ENCODE measurements at regions not wholly inside any gene's neighbourhood (a gene's known extent, or its start where the extent isn't known, plus 50 kb on each side); places are given as distances from the start of the nearest gene placed in this dataset.
A peak's percentile ranks its signal among the peaks of the same experiment; 100 is the strongest.

- Histone ChIP-seq H3K9ac (ENCODE audit: low read length) (no peak overlapping the region), H3K4me3 (ENCODE audit: insufficient read depth in 1 of 2, low read depth in 1 of 2, low read length in 2 of 2) (no peak overlapping the region), H2BK120ac (ENCODE audit: low read depth, low read length) (no peak overlapping the region), H3K23ac (ENCODE audit: low read length in 2 of 2) (no peak overlapping the region), H2BK5ac (ENCODE audit: low read depth, low read length, poor library complexity, severe bottlenecking) (no peak overlapping the region), H3K27me3 (ENCODE audit: control insufficient read depth in 1 of 2, insufficient read depth in 1 of 2, low read length in 2 of 2) (no peaks in the 10 kb centered on the region), H3K79me1 (replicated peaks; ENCODE audit: low read length, poor library complexity, severe bottlenecking) (no peaks in the 10 kb centered on the region), H3K4ac (ENCODE audit: low read depth in 1 of 2, low read length in 2 of 2) (no peak overlapping the region), H2AK5ac (ENCODE audit: low read length, severe bottlenecking) (no peak overlapping the region), H2BK12ac (ENCODE audit: low read length in 2 of 2) (no peak overlapping the region), H2BK15ac (ENCODE audit: low read depth, poor library complexity, severe bottlenecking) (no peak overlapping the region), H4K91ac (ENCODE audit: low read length) (no peak overlapping the region), H3K18ac (ENCODE audit: low read depth in 1 of 2, low read length in 2 of 2) (no peak overlapping the region), H3K36me3 (ENCODE audit: control insufficient read depth in 1 of 2, insufficient read depth in 2 of 2, low read depth in 1 of 2, low read length in 2 of 2) (no peaks in the 10 kb centered on the region), H3K27ac (ENCODE audit: low read length, poor library complexity, severe bottlenecking) (no peak overlapping the region), H2AFZ (ENCODE audit: low read depth, low read length) (no peak overlapping the region), H3K9me3 (ENCODE audit: control insufficient read depth, low read length) (no peaks in the 10 kb centered on the region), H3K4me1 (ENCODE audit: control insufficient read depth, insufficient read depth, low read depth, low read length) (peaks cover 2% of the 10 kb centered on the region), H3K4me2 (ENCODE audit: low read length, poor library complexity, severe bottlenecking) (no peak overlapping the region), H4K8ac (ENCODE audit: low read length) (no peak overlapping the region), H3K14ac (ENCODE audit: low read length in 2 of 2) (no peak overlapping the region)
- DNase-seq, result no peak
- 67% methylated on average over 6 of the region's 6 CpGs for WGBS
These were observed 472.1 kb downstream of the SOX2 start for GRCh38 chr3:182183716-182184430.

GRCh38 chr3:182185313-182185712, 473.6 kb downstream of the SOX2 start:
- no peak overlapping the region for H2BK12ac ChIP-seq (ENCODE audit: low read length in 2 of 2)
- no peak overlapping the region for H2BK15ac ChIP-seq (ENCODE audit: low read depth, poor library complexity, severe bottlenecking)
- H3K79me1 ChIP-seq (replicated peaks; ENCODE audit: low read length, poor library complexity, severe bottlenecking), result no peaks in the 10 kb centered on the region
- no peak overlapping the region for H2BK5ac ChIP-seq (ENCODE audit: low read depth, low read length, poor library complexity, severe bottlenecking)
- no peak overlapping the region for H3K4me2 ChIP-seq (ENCODE audit: low read length, poor library complexity, severe bottlenecking)
- no peak overlapping the region for H3K4ac ChIP-seq (ENCODE audit: low read depth in 1 of 2, low read length in 2 of 2)
- H3K23ac ChIP-seq (ENCODE audit: low read length in 2 of 2), result no peak overlapping the region
- no peak overlapping the region for H2AK5ac ChIP-seq (ENCODE audit: low read length, severe bottlenecking)
- H3K36me3 ChIP-seq (ENCODE audit: control insufficient read depth in 1 of 2, insufficient read depth in 2 of 2, low read depth in 1 of 2, low read length in 2 of 2), result no peaks in the 10 kb centered on the region
- H3K27me3 ChIP-seq (ENCODE audit: control insufficient read depth in 1 of 2, insufficient read depth in 1 of 2, low read length in 2 of 2), result no peaks in the 10 kb centered on the region
- no peak overlapping the region for H4K8ac ChIP-seq (ENCODE audit: low read length)
- peaks cover 2% of the 10 kb centered on the region for H3K4me1 ChIP-seq (ENCODE audit: control insufficient read depth, insufficient read depth, low read depth, low read length)
- H4K91ac ChIP-seq (ENCODE audit: low read length), result no peak overlapping the region
- no peak for DNase-seq
- no peaks in the 10 kb centered on the region for H3K9me3 ChIP-seq (ENCODE audit: control insufficient read depth, low read length)
- H2BK120ac ChIP-seq (ENCODE audit: low read depth, low read length), result no peak overlapping the region
- no CpG with 5 or more reads among the region's 1 CpG for WGBS
- H3K9ac ChIP-seq (ENCODE audit: low read length), result no peak overlapping the region
- H3K18ac ChIP-seq (ENCODE audit: low read depth in 1 of 2, low read length in 2 of 2), result no peak overlapping the region
- no peak overlapping the region for H3K27ac ChIP-seq (ENCODE audit: low read length, poor library complexity, severe bottlenecking)
- H2AFZ ChIP-seq (ENCODE audit: low read depth, low read length), result no peak overlapping the region
- no peak overlapping the region for H3K4me3 ChIP-seq (ENCODE audit: insufficient read depth in 1 of 2, low read depth in 1 of 2, low read length in 2 of 2)
- no peak overlapping the region for H3K14ac ChIP-seq (ENCODE audit: low read length in 2 of 2)

DNA sequence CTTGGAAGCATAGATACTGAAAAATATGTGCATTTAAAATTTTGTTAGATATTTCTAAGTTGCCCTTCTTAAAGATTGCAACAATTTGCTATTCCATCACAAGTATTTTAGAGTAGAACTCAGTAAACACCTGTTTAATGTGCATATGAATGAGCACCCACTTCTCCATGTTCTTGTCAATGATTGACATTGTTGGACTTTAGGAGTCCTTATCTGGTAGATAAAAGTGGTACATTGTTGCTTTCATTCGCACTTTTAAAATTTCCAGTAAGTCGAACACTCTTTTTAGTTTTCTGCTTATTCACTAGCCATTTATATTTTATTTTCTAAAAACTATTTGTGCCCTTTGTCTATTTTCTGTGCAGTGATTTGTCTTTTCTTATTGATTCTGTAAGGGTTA, 478.3 kb downstream of the SOX2 start:
- Histone ChIP-seq H3K79me1 (replicated peaks; ENCODE audit: low read length, poor library complexity, severe bottlenecking) (no peaks in the 10 kb centered on the region), H3K14ac (ENCODE audit: low read length in 2 of 2) (no peak overlapping the region), H2AK5ac (ENCODE audit: low read length, severe bottlenecking) (no peak overlapping the region)

DNA sequence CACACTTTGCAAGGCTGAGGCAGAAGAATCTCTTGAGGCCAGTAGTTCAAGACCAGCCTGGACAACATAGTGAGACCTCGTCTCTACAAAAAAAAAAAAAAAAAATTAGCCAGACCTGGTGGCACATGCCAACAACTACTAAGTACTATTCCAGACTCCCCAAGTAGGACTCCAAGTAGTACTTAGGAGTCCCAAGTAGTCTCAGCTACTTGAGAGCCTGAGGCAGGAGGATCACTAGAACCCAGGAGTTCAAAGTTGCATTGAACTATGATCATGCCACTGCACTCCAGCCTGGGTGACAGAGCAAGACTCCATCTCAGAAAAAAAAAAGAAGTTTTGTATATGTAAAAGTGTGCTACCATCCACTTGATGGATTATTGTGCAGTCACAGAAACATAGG, 486.6 kb downstream of the SOX2 start:
- H2BK15ac ChIP-seq (ENCODE audit: low read depth, poor library complexity, severe bottlenecking), result no peak overlapping the region
- no peak overlapping the region for H3K4ac ChIP-seq (ENCODE audit: low read depth in 1 of 2, low read length in 2 of 2)
- no peaks in the 10 kb centered on the region for H3K4me1 ChIP-seq (ENCODE audit: control insufficient read depth, insufficient read depth, low read depth, low read length)
- no peak overlapping the region for H3K23ac ChIP-seq (ENCODE audit: low read length in 2 of 2)
- no peak overlapping the region for H4K91ac ChIP-seq (ENCODE audit: low read length)
- no peak overlapping the region for H3K4me2 ChIP-seq (ENCODE audit: low read length, poor library complexity, severe bottlenecking)
- H3K79me1 ChIP-seq (replicated peaks; ENCODE audit: low read length, poor library complexity, severe bottlenecking), result no peaks in the 10 kb centered on the region
- H3K9ac ChIP-seq (ENCODE audit: low read length), result no peak overlapping the region
- DNase-seq, result no peak
- no peaks in the 10 kb centered on the region for H3K9me3 ChIP-seq (ENCODE audit: control insufficient read depth, low read length)
- H3K4me3 ChIP-seq (ENCODE audit: insufficient read depth in 1 of 2, low read depth in 1 of 2, low read length in 2 of 2), result no peak overlapping the region
- no peak overlapping the region for H2BK120ac ChIP-seq (ENCODE audit: low read depth, low read length)
- no peak overlapping the region for H4K8ac ChIP-seq (ENCODE audit: low read length)
- no peak overlapping the region for H3K18ac ChIP-seq (ENCODE audit: low read depth in 1 of 2, low read length in 2 of 2)
- no peaks in the 10 kb centered on the region for H3K36me3 ChIP-seq (ENCODE audit: control insufficient read depth in 1 of 2, insufficient read depth in 2 of 2, low read depth in 1 of 2, low read length in 2 of 2)
- no peak overlapping the region for H2BK12ac ChIP-seq (ENCODE audit: low read length in 2 of 2)
- no peaks in the 10 kb centered on the region for H3K27me3 ChIP-seq (ENCODE audit: control insufficient read depth in 1 of 2, insufficient read depth in 1 of 2, low read length in 2 of 2)
- no peak overlapping the region for H3K14ac ChIP-seq (ENCODE audit: low read length in 2 of 2)
- no peak overlapping the region for H2AFZ ChIP-seq (ENCODE audit: low read depth, low read length)
- no peak overlapping the region for H3K27ac ChIP-seq (ENCODE audit: low read length, poor library complexity, severe bottlenecking)
- WGBS, result 87% methylated on average over 1 of the region's 1 CpG
- H2BK5ac ChIP-seq (ENCODE audit: low read depth, low read length, poor library complexity, severe bottlenecking), result peak overlapping the region; percentile 51
- H2AK5ac ChIP-seq (ENCODE audit: low read length, severe bottlenecking), result no peak overlapping the region

More for the DNA sequence above, 478.3 kb downstream of the SOX2 start:
- H3K4me1 ChIP-seq (ENCODE audit: control insufficient read depth, insufficient read depth, low read depth, low read length), result no peaks in the 10 kb centered on the region
- no peaks in the 10 kb centered on the region for H3K9me3 ChIP-seq (ENCODE audit: control insufficient read depth, low read length)
- no peak overlapping the region for H3K4me3 ChIP-seq (ENCODE audit: insufficient read depth in 1 of 2, low read depth in 1 of 2, low read length in 2 of 2)
- no peak overlapping the region for H2BK12ac ChIP-seq (ENCODE audit: low read length in 2 of 2)
- no CpG with 5 or more reads among the region's 2 CpGs for WGBS
- no peak overlapping the region for H3K18ac ChIP-seq (ENCODE audit: low read depth in 1 of 2, low read length in 2 of 2)
- H3K23ac ChIP-seq (ENCODE audit: low read length in 2 of 2), result no peak overlapping the region
- no peaks in the 10 kb centered on the region for H3K36me3 ChIP-seq (ENCODE audit: control insufficient read depth in 1 of 2, insufficient read depth in 2 of 2, low read depth in 1 of 2, low read length in 2 of 2)
- no peak overlapping the region for H2BK120ac ChIP-seq (ENCODE audit: low read depth, low read length)
- no peak overlapping the region for H2BK5ac ChIP-seq (ENCODE audit: low read depth, low read length, poor library complexity, severe bottlenecking)
- no peak overlapping the region for H3K4me2 ChIP-seq (ENCODE audit: low read length, poor library complexity, severe bottlenecking)
- H2AFZ ChIP-seq (ENCODE audit: low read depth, low read length), result no peak overlapping the region
- H3K27me3 ChIP-seq (ENCODE audit: control insufficient read depth in 1 of 2, insufficient read depth in 1 of 2, low read length in 2 of 2), result no peaks in the 10 kb centered on the region
- H3K4ac ChIP-seq (ENCODE audit: low read depth in 1 of 2, low read length in 2 of 2), result no peak overlapping the region
- H3K27ac ChIP-seq (ENCODE audit: low read length, poor library complexity, severe bottlenecking), result no peak overlapping the region
- H2BK15ac ChIP-seq (ENCODE audit: low read depth, poor library complexity, severe bottlenecking), result no peak overlapping the region
- no peak overlapping the region for H4K8ac ChIP-seq (ENCODE audit: low read length)
- no peak overlapping the region for H4K91ac ChIP-seq (ENCODE audit: low read length)
- no peak overlapping the region for H3K9ac ChIP-seq (ENCODE audit: low read length)
- no peak for DNase-seq
